Fibroblast of lung (primary cell): ENCODE measurements at regions not wholly inside any gene's neighbourhood (a gene's known extent, or its start where the extent isn't known, plus 50 kb on each side); places are given as distances from the start of the nearest gene placed in this dataset.
"Not testable (repeated sequence)": the region's sequence is repeated elsewhere in the genome, so short reads cannot be mapped to it uniquely, and the experiment has no call there.

Experiments
- DNase-seq, 2 donors: peaks; one replicate each; pipeline versions ENCODE4 v3.0.0 to v3.0.0-alpha.2; 2010; ENCODE audit warnings: low read depth in 2 of 2
- H2AFZ ChIP-seq: 2 replicates; pipeline ENCODE4 v1.5.1; 2012; ENCODE audit warnings: low read length, control low read depth, inconsistent platforms
- H3K27ac ChIP-seq: 2 replicates; pipeline ENCODE4 v1.5.1; 2011; ENCODE audit warnings: low read length, control low read depth; ENCODE audit not compliant: insufficient read depth
- H3K27me3 ChIP-seq: 2 replicates; pipeline ENCODE4 v1.5.1; 2011; ENCODE audit warnings: mild to moderate bottlenecking, low read length; ENCODE audit not compliant: control insufficient read depth, insufficient read depth
- H3K36me3 ChIP-seq: 2 replicates; pipeline ENCODE4 v1.5.1; 2011; ENCODE audit warnings: low read length; ENCODE audit not compliant: control insufficient read depth, insufficient read depth
- H3K4me1 ChIP-seq: 2 replicates; pipeline ENCODE4 v1.5.1; 2011; ENCODE audit warnings: low read length; ENCODE audit not compliant: control insufficient read depth, insufficient read depth; ENCODE audit errors: extremely low read depth
- H3K4me2 ChIP-seq: 2 replicates; pipeline ENCODE4 v1.5.1; 2011; ENCODE audit warnings: low read length, control low read depth; ENCODE audit not compliant: insufficient read depth; ENCODE audit errors: extremely low read depth
- H3K4me3 ChIP-seq, 4 experiments: fragments of 200-600 bp in 1 of 4; sonication (generic) in 1 of 4; replicated peaks in 1 of 4; 2 replicates each; pipeline ENCODE4 v1.5.1; 2011 to 2016; ENCODE audit warnings: low read length in 4 of 4, low read depth in 3 of 4, mild to moderate bottlenecking in 3 of 4, control low read depth in 2 of 4, inconsistent platforms in 1 of 4, mixed read lengths in 1 of 4; ENCODE audit not compliant: insufficient read depth in 1 of 4; ENCODE audit errors: control extremely low read depth in 1 of 4
- H3K79me2 ChIP-seq: 2 replicates; pipeline ENCODE4 v1.5.1; 2012; ENCODE audit warnings: mild to moderate bottlenecking, low read length, inconsistent platforms; ENCODE audit not compliant: control insufficient read depth, insufficient read depth
- H3K9ac ChIP-seq: 2 replicates; pipeline ENCODE4 v1.5.1; 2011; ENCODE audit warnings: mild to moderate bottlenecking, low read length, control low read depth; ENCODE audit not compliant: insufficient read depth
- H3K9me3 ChIP-seq: 2 replicates; pipeline ENCODE4 v1.5.1; 2012; ENCODE audit warnings: low read depth, low read length; ENCODE audit not compliant: control insufficient read depth, insufficient read depth
- H4K20me1 ChIP-seq: 2 replicates; pipeline ENCODE4 v1.5.1; 2011; ENCODE audit warnings: low read length; ENCODE audit not compliant: control insufficient read depth, insufficient read depth; ENCODE audit errors: extremely low read depth
- EZH2 ChIP-seq: IDR thresholded peaks from 2 replicates; pipeline ENCODE4 v1.5.1; 2012; ENCODE audit warnings: low read length, control low read depth, mild to moderate bottlenecking; ENCODE audit errors: missing control alignments
- TF ChIP-seq, protein P1 (sequence below), 2 donors: IDR thresholded peaks in 1 of 2; conservative IDR thresholded peaks in 1 of 2; 1 replicate in 1 of 2; 2 replicates in 1 of 2; pipeline ENCODE4 v1.5.1; 2011 to 2012; ENCODE audit warnings: low read length in 2 of 2, control low read depth in 1 of 2, inconsistent platforms in 1 of 2, low read depth in 1 of 2, mild to moderate bottlenecking in 1 of 2

- no peak for TF ChIP-seq EZH2
- TF ChIP-seq, protein P1, sequence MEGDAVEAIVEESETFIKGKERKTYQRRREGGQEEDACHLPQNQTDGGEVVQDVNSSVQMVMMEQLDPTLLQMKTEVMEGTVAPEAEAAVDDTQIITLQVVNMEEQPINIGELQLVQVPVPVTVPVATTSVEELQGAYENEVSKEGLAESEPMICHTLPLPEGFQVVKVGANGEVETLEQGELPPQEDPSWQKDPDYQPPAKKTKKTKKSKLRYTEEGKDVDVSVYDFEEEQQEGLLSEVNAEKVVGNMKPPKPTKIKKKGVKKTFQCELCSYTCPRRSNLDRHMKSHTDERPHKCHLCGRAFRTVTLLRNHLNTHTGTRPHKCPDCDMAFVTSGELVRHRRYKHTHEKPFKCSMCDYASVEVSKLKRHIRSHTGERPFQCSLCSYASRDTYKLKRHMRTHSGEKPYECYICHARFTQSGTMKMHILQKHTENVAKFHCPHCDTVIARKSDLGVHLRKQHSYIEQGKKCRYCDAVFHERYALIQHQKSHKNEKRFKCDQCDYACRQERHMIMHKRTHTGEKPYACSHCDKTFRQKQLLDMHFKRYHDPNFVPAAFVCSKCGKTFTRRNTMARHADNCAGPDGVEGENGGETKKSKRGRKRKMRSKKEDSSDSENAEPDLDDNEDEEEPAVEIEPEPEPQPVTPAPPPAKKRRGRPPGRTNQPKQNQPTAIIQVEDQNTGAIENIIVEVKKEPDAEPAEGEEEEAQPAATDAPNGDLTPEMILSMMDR (conservative IDR thresholded peaks at IDR 0.05 in 1 of 2, IDR thresholded peaks at IDR 0.05 in 1 of 2; ENCODE audit: low read depth in 1 of 2, low read length in 2 of 2) = no peak
- Histone ChIP-seq H4K20me1 (no peaks in the 10 kb centered on the region), H3K27ac (no peak overlapping the region), H3K27me3 (no peaks in the 10 kb centered on the region), H3K79me2 (no peaks in the 10 kb centered on the region), H3K9me3 (no peaks in the 10 kb centered on the region), H3K4me1 (no peaks in the 10 kb centered on the region), H3K36me3 (no peaks in the 10 kb centered on the region), H3K4me2 (no peak overlapping the region), H3K4me3 (no peak overlapping the region), H2AFZ (no peak overlapping the region), H3K9ac (no peak overlapping the region)
- no peak for DNase-seq
These were observed 156.5 kb downstream of the TTLL2 start for GRCh38 chr6:167481307-167481926.

DNA sequence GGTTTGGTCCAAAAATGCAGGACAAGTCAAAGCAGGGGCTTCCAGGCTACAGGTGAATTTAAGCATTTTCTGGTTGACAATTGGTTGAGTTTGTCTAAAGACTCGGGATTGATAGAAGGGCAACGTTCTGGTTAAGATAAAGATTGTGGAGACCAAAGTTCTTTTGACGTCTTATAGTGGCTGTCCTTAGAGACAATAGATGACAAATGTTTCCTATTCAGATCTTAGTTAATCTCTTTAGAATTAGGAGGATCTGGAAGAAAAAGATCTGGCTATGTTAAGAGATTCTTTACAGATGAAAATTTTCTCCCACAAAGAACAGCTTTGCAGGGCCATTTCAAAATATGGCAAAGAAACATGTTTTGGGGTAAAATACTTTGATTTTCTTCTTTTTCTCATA, 157.9 kb downstream of the TTLL2 start:
- not testable (repeated sequence) for H3K4me3 ChIP-seq, H3K79me2 ChIP-seq, H2AFZ ChIP-seq, DNase-seq, H3K4me1 ChIP-seq, H4K20me1 ChIP-seq, H3K4me2 ChIP-seq, H3K9me3 ChIP-seq, H3K9ac ChIP-seq, H3K36me3 ChIP-seq, H3K27me3 ChIP-seq, H3K27ac ChIP-seq

GRCh38 chr6:167485186-167485978, 160.5 kb downstream of the TTLL2 start:
- H3K27me3 ChIP-seq = no peaks in the 10 kb centered on the region
- H3K9ac ChIP-seq = no peak overlapping the region
- no peak overlapping the region for H3K27ac ChIP-seq
- peak; percentile 0 to 3 for DNase-seq
- no peaks in the 10 kb centered on the region for H4K20me1 ChIP-seq
- H2AFZ ChIP-seq = no peak overlapping the region
- H3K36me3 ChIP-seq = no peaks in the 10 kb centered on the region
- H3K9me3 ChIP-seq = no peaks in the 10 kb centered on the region
- no peak overlapping the region for H3K4me2 ChIP-seq
- no peaks in the 10 kb centered on the region for H3K79me2 ChIP-seq
- no peak for TF ChIP-seq EZH2
- TF ChIP-seq, protein P1 (conservative IDR thresholded peaks at IDR 0.05 in 1 of 2, IDR thresholded peaks at IDR 0.05 in 1 of 2; ENCODE audit: low read depth in 1 of 2, low read length in 2 of 2) = no peak
- H3K4me1 ChIP-seq = no peaks in the 10 kb centered on the region
- H3K4me3 ChIP-seq = no peak overlapping the region
